ENCODE measurements at regions not wholly inside any gene's neighbourhood (a gene's known extent, or its start where the extent isn't known, plus 50 kb on each side); places are given as distances from the start of the nearest gene placed in this dataset.
"Not testable (repeated sequence)": the region's sequence is repeated elsewhere in the genome, so short reads cannot be mapped to it uniquely, and the experiment has no call there.

DNA sequence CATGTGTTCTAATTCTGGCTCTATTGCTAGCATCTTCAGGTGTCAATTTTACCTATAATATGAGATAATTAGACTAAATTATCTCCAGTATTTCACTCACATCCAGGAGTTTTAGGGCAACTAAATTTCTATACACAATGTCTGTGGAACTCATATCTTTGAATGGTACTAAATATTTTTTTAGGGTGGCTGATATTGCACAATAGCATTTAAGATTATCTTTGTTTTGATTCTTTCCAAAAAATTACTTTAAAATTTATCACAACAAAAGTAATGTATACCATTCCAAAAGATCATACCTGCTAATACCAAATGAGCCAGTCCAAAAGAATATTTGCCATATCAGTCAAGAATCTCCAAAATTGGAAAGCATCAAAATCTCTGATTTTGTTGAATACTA is 285.5 kb downstream of the SEMA3D start:
- in situ Hi-C loops (cut with MboI), result no loop called here
- Histone ChIP-seq H3F3A (ENCODE audit: insufficient read depth) (no peaks in the 10 kb centered on the region), H3K9me3 (ENCODE audit: low read depth) (no peaks in the 10 kb centered on the region), H3K27me3 (replicated peaks; ENCODE audit: insufficient read depth) (no peaks in the 10 kb centered on the region), H4K20me1 (ENCODE audit: insufficient read depth) (no peaks in the 10 kb centered on the region), H3K79me2 (ENCODE audit: insufficient read depth) (no peaks in the 10 kb centered on the region), H3K27ac (no peak overlapping the region), H3K36me3 (ENCODE audit: low read depth) (no peaks in the 10 kb centered on the region), H3K4me3 (no peak overlapping the region), H2AFZ (no peak overlapping the region), H3K9ac (no peak overlapping the region), H3K4me1 (ENCODE audit: insufficient read depth) (no peaks in the 10 kb centered on the region), H3K9me2 (ENCODE audit: insufficient read depth) (0 out of 2 replicates have a peak, but pooled peaks cover 4% of the 10 kb centered on the region), H3K4me2 (ENCODE audit: unreplicated experiment) (no peak overlapping the region)
- no peak for DNase-seq
- TF ChIP-seq EZH2phosphoT487 (IDR thresholded peaks at IDR 0.05; ENCODE audit: insufficient read depth, low read depth), result no peak
- TF ChIP-seq EZH2 (IDR thresholded peaks at IDR 0.05; ENCODE audit: insufficient read depth, poor library complexity, severe bottlenecking), result no peak

DNA sequence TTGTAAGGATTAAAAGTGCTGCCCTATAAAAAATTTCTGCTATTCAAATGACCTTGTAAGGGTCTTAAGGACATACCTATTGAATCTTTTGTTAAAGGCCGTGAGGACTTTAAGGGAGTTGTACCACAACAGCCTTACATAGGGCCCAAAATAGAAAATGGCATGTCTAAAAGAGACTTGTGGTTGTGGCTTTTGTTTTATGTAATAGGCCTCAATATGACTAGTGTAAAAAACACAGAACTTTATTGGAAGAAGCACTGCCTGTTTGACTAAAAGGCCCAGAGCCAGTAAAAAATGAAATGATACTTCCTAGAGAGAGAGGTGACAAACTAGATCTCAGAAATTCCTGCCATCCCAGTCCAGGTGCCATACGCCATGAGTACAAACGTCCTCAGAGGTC is 286.6 kb downstream of the SEMA3D start:
- no peaks in the 10 kb centered on the region for H4K20me1 ChIP-seq (ENCODE audit: insufficient read depth)
- TF ChIP-seq EZH2phosphoT487 (IDR thresholded peaks at IDR 0.05; ENCODE audit: insufficient read depth, low read depth) (no peak), EZH2 (IDR thresholded peaks at IDR 0.05; ENCODE audit: insufficient read depth, poor library complexity, severe bottlenecking) (no peak)
- no peaks in the 10 kb centered on the region for H3K79me2 ChIP-seq (ENCODE audit: insufficient read depth)
- peaks cover 2% of the 10 kb centered on the region for H3K9me3 ChIP-seq (ENCODE audit: low read depth)
- no peak for DNase-seq
- in situ Hi-C loops (cut with MboI), result no loop called here
- no peak overlapping the region for H2AFZ ChIP-seq
- 72 to 82% methylated on average over 3 of the region's 3 CpGs for WGBS, 2 experiments (ENCODE audit: low coverage in 1 of 2, low lambda C conversion rate in 2 of 2, missing lambda C conversion rate in 2 of 2)
- H3F3A ChIP-seq (ENCODE audit: insufficient read depth), result no peaks in the 10 kb centered on the region
- H3K27me3 ChIP-seq (replicated peaks; ENCODE audit: insufficient read depth), result no peaks in the 10 kb centered on the region
- no peak overlapping the region for H3K27ac ChIP-seq
- H3K4me3 ChIP-seq, result no peak overlapping the region
- H3K36me3 ChIP-seq (ENCODE audit: low read depth), result no peaks in the 10 kb centered on the region
- 0 out of 2 replicates have a peak, but pooled peaks cover 4% of the 10 kb centered on the region for H3K9me2 ChIP-seq (ENCODE audit: insufficient read depth)
- H3K4me2 ChIP-seq (ENCODE audit: unreplicated experiment), result no peak overlapping the region
- H3K4me1 ChIP-seq (ENCODE audit: insufficient read depth), result no peaks in the 10 kb centered on the region
- H3K9ac ChIP-seq, result no peak overlapping the region

DNA sequence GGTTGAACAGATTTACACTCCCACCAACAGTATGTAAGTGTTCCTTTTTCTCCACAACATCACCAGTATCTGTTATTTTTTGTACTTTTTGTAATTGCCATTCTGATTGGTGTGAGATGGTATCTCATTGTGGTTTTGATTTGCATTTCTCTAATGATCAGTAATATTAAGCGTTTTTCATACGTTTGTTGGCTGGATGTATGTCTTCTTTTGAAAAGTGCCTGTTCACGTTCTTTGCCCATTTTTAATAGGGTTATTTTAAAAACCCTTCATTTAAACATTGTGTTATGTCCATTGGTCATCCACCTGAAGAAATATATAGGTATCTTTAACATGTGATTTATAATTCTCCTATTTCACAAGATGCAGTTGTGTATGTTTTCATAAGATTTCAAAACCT is 291.3 kb downstream of the SEMA3D start:
- Histone ChIP-seq H3F3A (ENCODE audit: insufficient read depth) (no peaks in the 10 kb centered on the region), H3K79me2 (ENCODE audit: insufficient read depth) (no peaks in the 10 kb centered on the region), H3K36me3 (ENCODE audit: low read depth) (no peaks in the 10 kb centered on the region), H3K4me1 (ENCODE audit: insufficient read depth) (no peaks in the 10 kb centered on the region), H4K20me1 (ENCODE audit: insufficient read depth) (no peaks in the 10 kb centered on the region), H2AFZ (no peak overlapping the region), H3K9me3 (ENCODE audit: low read depth) (peaks cover 2% of the 10 kb centered on the region), H3K9ac (no peak overlapping the region), H3K9me2 (ENCODE audit: insufficient read depth) (0 out of 2 replicates have a peak, but pooled peaks cover 4% of the 10 kb centered on the region), H3K27me3 (replicated peaks; ENCODE audit: insufficient read depth) (no peaks in the 10 kb centered on the region), H3K4me2 (ENCODE audit: unreplicated experiment) (no peak overlapping the region), H3K27ac (no peak overlapping the region), H3K4me3 (no peak overlapping the region)
- 81 to 84% methylated on average over 3 of the region's 3 CpGs for WGBS, 2 experiments (ENCODE audit: low coverage in 1 of 2, low lambda C conversion rate in 2 of 2, missing lambda C conversion rate in 2 of 2)
- in situ Hi-C loops (cut with MboI), result no loop called here
- TF ChIP-seq EZH2 (IDR thresholded peaks at IDR 0.05; ENCODE audit: insufficient read depth, poor library complexity, severe bottlenecking) (no peak), EZH2phosphoT487 (IDR thresholded peaks at IDR 0.05; ENCODE audit: insufficient read depth, low read depth) (no peak)
- no peak for DNase-seq

- H3F3A ChIP-seq (ENCODE audit: insufficient read depth); H3K9ac ChIP-seq; H3K79me2 ChIP-seq (ENCODE audit: insufficient read depth); H3K27me3 ChIP-seq (replicated peaks; ENCODE audit: insufficient read depth); H3K4me1 ChIP-seq (ENCODE audit: insufficient read depth); H3K9me3 ChIP-seq (ENCODE audit: low read depth); H4K20me1 ChIP-seq (ENCODE audit: insufficient read depth); H3K4me3 ChIP-seq; H3K4me2 ChIP-seq (ENCODE audit: unreplicated experiment); H3K36me3 ChIP-seq (ENCODE audit: low read depth); DNase-seq; H3K9me2 ChIP-seq (ENCODE audit: insufficient read depth); in situ Hi-C loops (cut with MboI); H3K27ac ChIP-seq; H2AFZ ChIP-seq: not testable (repeated sequence)
- WGBS, 2 experiments (ENCODE audit: low coverage in 1 of 2, low lambda C conversion rate in 2 of 2, missing lambda C conversion rate in 2 of 2), result 91 to 100% methylated on average over 1 of the region's 1 CpG
Measured at GRCh38 chr7:84883570-84883969, 303.3 kb downstream of the SEMA3D start.

DNA sequence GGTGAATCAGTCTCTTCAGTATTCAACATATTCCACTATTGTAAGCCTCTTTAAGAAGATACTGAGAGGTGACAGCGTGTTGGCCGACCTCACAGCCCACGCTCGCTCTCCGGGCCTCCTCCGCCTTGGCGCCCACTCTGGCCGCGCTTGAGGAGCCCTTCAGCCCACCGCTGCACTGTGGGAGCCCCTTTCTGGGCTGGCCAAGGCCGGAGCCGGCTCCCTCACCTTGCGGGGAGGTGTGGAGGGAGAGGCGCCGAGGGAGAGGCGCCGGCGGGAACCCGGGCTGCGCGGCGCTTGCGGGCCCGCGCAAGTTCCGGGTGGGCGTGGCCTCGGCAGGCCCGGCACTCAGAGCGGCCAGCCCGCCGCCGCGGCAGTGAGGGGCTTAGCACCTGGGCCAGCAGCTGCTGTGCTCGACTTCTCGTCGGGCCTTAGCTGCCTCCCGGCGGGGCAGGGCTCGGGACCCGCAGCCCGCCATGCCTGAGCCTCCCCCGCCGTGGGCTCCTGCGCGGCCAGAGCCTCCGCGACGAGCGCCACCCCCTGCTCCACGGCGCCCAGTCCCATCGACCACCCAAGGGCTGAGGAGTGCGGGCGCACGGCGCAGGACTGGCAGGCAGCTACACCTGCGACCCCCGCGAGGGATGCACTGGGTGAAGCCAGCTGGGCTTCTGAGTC is 306.4 kb downstream of the SEMA3D start:
- DNase-seq; H3K9me2 ChIP-seq (ENCODE audit: insufficient read depth); in situ Hi-C loops (cut with MboI); H2AFZ ChIP-seq; H3K4me1 ChIP-seq (ENCODE audit: insufficient read depth); H3K27ac ChIP-seq; H3K36me3 ChIP-seq (ENCODE audit: low read depth); H3K4me2 ChIP-seq (ENCODE audit: unreplicated experiment); H3K27me3 ChIP-seq (replicated peaks; ENCODE audit: insufficient read depth); H4K20me1 ChIP-seq (ENCODE audit: insufficient read depth); H3K4me3 ChIP-seq; H3K9me3 ChIP-seq (ENCODE audit: low read depth); H3F3A ChIP-seq (ENCODE audit: insufficient read depth); H3K79me2 ChIP-seq (ENCODE audit: insufficient read depth); H3K9ac ChIP-seq: not testable (repeated sequence)
- WGBS, 2 experiments (ENCODE audit: low coverage in 1 of 2, low lambda C conversion rate in 2 of 2, missing lambda C conversion rate in 2 of 2), result 96 to 97% methylated on average over 39 to 60 of the region's 60 CpGs

All from GM23248 (cell line).